Mesenchymal stem cell (in vitro differentiated cells and primary cell): ENCODE measurements at regions not wholly inside any gene's neighbourhood (a gene's known extent, or its start where the extent isn't known, plus 50 kb on each side); places are given as distances from the start of the nearest gene placed in this dataset.

Experiments used
- DNase-seq: peaks from one replicate; pipeline ENCODE4 v3.0.0-alpha.2; 2013
- H2AFZ ChIP-seq: one replicate; pipeline ENCODE4 v1.6.1; 2013; ENCODE audit warnings: low read depth, mild to moderate bottlenecking, control low read depth, inconsistent platforms, low read length, moderate library complexity
- H2AK5ac ChIP-seq: 2 replicates; pipeline ENCODE4 v1.6.1; 2013; ENCODE audit warnings: low read length, moderate library complexity, mild to moderate bottlenecking, inconsistent platforms; ENCODE audit not compliant: severe bottlenecking
- H2BK120ac ChIP-seq: one replicate; pipeline ENCODE4 v1.6.1; 2013; ENCODE audit warnings: low read depth, mild to moderate bottlenecking, inconsistent platforms, low read length, moderate library complexity
- H2BK12ac ChIP-seq, 2 experiments: one replicate each; pipeline ENCODE4 v1.6.1; 2013; ENCODE audit warnings: inconsistent platforms in 2 of 2, low read length in 2 of 2, mild to moderate bottlenecking in 2 of 2, moderate library complexity in 2 of 2, control low read depth in 1 of 2
- H2BK15ac ChIP-seq: one replicate; pipeline ENCODE4 v1.6.1; 2013; ENCODE audit warnings: mild to moderate bottlenecking, low read depth, inconsistent platforms; ENCODE audit not compliant: poor library complexity, severe bottlenecking
- H2BK5ac ChIP-seq: 2 replicates; pipeline ENCODE4 v1.6.1; 2013; ENCODE audit warnings: low read depth, mild to moderate bottlenecking, low read length, control low read depth, inconsistent platforms; ENCODE audit not compliant: poor library complexity, severe bottlenecking
- H3K14ac ChIP-seq, 2 experiments: one replicate each; pipeline ENCODE4 v1.6.1; 2013; ENCODE audit warnings: inconsistent platforms in 2 of 2, low read length in 2 of 2, control low read depth in 1 of 2, mild to moderate bottlenecking in 1 of 2, moderate library complexity in 1 of 2
- H3K18ac ChIP-seq, 2 experiments: one replicate each; pipeline ENCODE4 v1.6.1; 2013; ENCODE audit warnings: inconsistent platforms in 2 of 2, low read length in 2 of 2, control low read depth in 1 of 2, low read depth in 1 of 2, mild to moderate bottlenecking in 1 of 2
- H3K23ac ChIP-seq, 2 experiments: one replicate each; pipeline ENCODE4 v1.6.1; 2013; ENCODE audit warnings: inconsistent platforms in 2 of 2, low read length in 2 of 2, mild to moderate bottlenecking in 2 of 2, moderate library complexity in 2 of 2, control low read depth in 1 of 2
- H3K27ac ChIP-seq: 2 replicates; pipeline ENCODE4 v1.5.1; 2013; ENCODE audit warnings: mild to moderate bottlenecking, moderate library complexity, low read length, control low read depth, inconsistent platforms; ENCODE audit not compliant: poor library complexity, severe bottlenecking
- H3K27me3 ChIP-seq, 2 experiments: 2 replicates each; pipeline versions ENCODE4 v1.6.1 to v1.7.0; 2013; ENCODE audit warnings: low read length in 2 of 2, mild to moderate bottlenecking in 2 of 2, moderate library complexity in 2 of 2, control low read depth in 1 of 2, inconsistent platforms in 1 of 2; ENCODE audit not compliant: control insufficient read depth in 1 of 2, insufficient read depth in 1 of 2
- H3K36me3 ChIP-seq, 2 experiments: 2 replicates each; pipeline versions ENCODE4 v1.6.1 to v1.7.0; 2013; ENCODE audit warnings: low read length in 2 of 2, control low read depth in 1 of 2, inconsistent platforms in 1 of 2, low read depth in 1 of 2, mild to moderate bottlenecking in 1 of 2; ENCODE audit not compliant: insufficient read depth in 2 of 2, control insufficient read depth in 1 of 2
- H3K4ac ChIP-seq, 2 experiments: one replicate each; pipeline ENCODE4 v1.6.1; 2013; ENCODE audit warnings: inconsistent platforms in 2 of 2, low read length in 2 of 2, mild to moderate bottlenecking in 2 of 2, moderate library complexity in 2 of 2, control low read depth in 1 of 2, low read depth in 1 of 2
- H3K4me1 ChIP-seq: 2 replicates; pipeline ENCODE4 v1.6.1; 2013; ENCODE audit warnings: low read depth, low read length, control low read depth; ENCODE audit not compliant: control insufficient read depth, insufficient read depth
- H3K4me2 ChIP-seq: 2 replicates; pipeline ENCODE4 v1.6.1; 2013; ENCODE audit warnings: low read length, mild to moderate bottlenecking, inconsistent platforms; ENCODE audit not compliant: poor library complexity, severe bottlenecking
- H3K4me3 ChIP-seq, 2 experiments: 2 replicates each; pipeline versions ENCODE4 v1.5.1 to v1.7.0; 2013; ENCODE audit warnings: low read length in 2 of 2, mild to moderate bottlenecking in 2 of 2, control low read depth in 1 of 2, low read depth in 1 of 2; ENCODE audit not compliant: insufficient read depth in 1 of 2
- H3K79me1 ChIP-seq: replicated peaks from 2 replicates; pipeline ENCODE4 v1.6.1; 2013; ENCODE audit warnings: mild to moderate bottlenecking, control low read depth, low read length, inconsistent platforms; ENCODE audit not compliant: poor library complexity, severe bottlenecking
- H3K9ac ChIP-seq: 2 replicates; pipeline ENCODE4 v1.7.0; 2013; ENCODE audit warnings: mild to moderate bottlenecking, low read length, moderate library complexity
- H3K9me3 ChIP-seq: 2 replicates; pipeline ENCODE4 v1.7.0; 2013; ENCODE audit warnings: mild to moderate bottlenecking, low read length; ENCODE audit not compliant: control insufficient read depth
- H4K8ac ChIP-seq: one replicate; pipeline ENCODE4 v1.6.1; 2013; ENCODE audit warnings: inconsistent platforms, mild to moderate bottlenecking, low read length, moderate library complexity
- H4K91ac ChIP-seq: one replicate; pipeline ENCODE4 v1.6.1; 2013; ENCODE audit warnings: mild to moderate bottlenecking, low read length, inconsistent platforms
- WGBS: methylation state at CpG from one replicate; pipeline ENCODE4 v1.1.7; 2013; ENCODE audit warnings: mixed read lengths; 5-methylcytosine and 5-hydroxymethylcytosine counted together

- Histone ChIP-seq H3K18ac (no peak overlapping the region), H4K8ac (no peak overlapping the region), H2BK15ac (no peak overlapping the region), H2AK5ac (no peak overlapping the region), H3K23ac (no peak overlapping the region), H3K14ac (no peak overlapping the region), H3K9ac (peak overlapping the region; percentile 39), H2BK12ac (no peak overlapping the region), H3K79me1 (no peaks in the 10 kb centered on the region), H3K4ac (no peak overlapping the region), H3K4me2 (no peak overlapping the region), H3K9me3 (peaks cover 10% of the 10 kb centered on the region), H2AFZ (no peak overlapping the region), H3K36me3 (no peaks in the 10 kb centered on the region), H2BK120ac (no peak overlapping the region), H3K4me1 (peaks cover 2% of the 10 kb centered on the region), H4K91ac (no peak overlapping the region), H3K4me3 (no peak overlapping the region), H3K27ac (peak overlapping the region; percentile 1), H2BK5ac (no peak overlapping the region), H3K27me3 (no peaks in the 10 kb centered on the region)
- WGBS, result 30% methylated on average over 2 of the region's 3 CpGs
- DNase-seq, result no peak
Observed at GRCh38 chr5:123708074-123708806, 196.3 kb downstream of the CSNK1G3 start.

GRCh38 chr5:123706531-123706930 is 194.6 kb downstream of the CSNK1G3 start:
- H3K79me1 ChIP-seq, result no peaks in the 10 kb centered on the region
- H3K27me3 ChIP-seq, result no peaks in the 10 kb centered on the region
- H3K36me3 ChIP-seq, result no peaks in the 10 kb centered on the region
- H3K27ac ChIP-seq, result no peak overlapping the region
- H2BK12ac ChIP-seq, result no peak overlapping the region
- no peak overlapping the region for H4K8ac ChIP-seq
- no peak overlapping the region for H3K4me2 ChIP-seq
- H3K4me1 ChIP-seq, result peaks cover 2% of the 10 kb centered on the region
- H3K4ac ChIP-seq, result no peak overlapping the region
- peaks cover 10% of the 10 kb centered on the region for H3K9me3 ChIP-seq
- no peak overlapping the region for H2BK120ac ChIP-seq
- H3K23ac ChIP-seq, result no peak overlapping the region
- no peak for DNase-seq
- no peak overlapping the region for H3K4me3 ChIP-seq
- H2BK15ac ChIP-seq, result no peak overlapping the region
- H4K91ac ChIP-seq, result no peak overlapping the region
- no peak overlapping the region for H2BK5ac ChIP-seq
- H3K18ac ChIP-seq, result no peak overlapping the region
- H2AFZ ChIP-seq, result no peak overlapping the region
- no peak overlapping the region for H3K14ac ChIP-seq
- no peak overlapping the region for H2AK5ac ChIP-seq
- H3K9ac ChIP-seq, result no peak overlapping the region

GRCh38 chr5:123705741-123706140 is 193.8 kb downstream of the CSNK1G3 start:
- Histone ChIP-seq H2BK15ac (no peak overlapping the region), H2BK12ac (no peak overlapping the region), H3K18ac (no peak overlapping the region), H3K4me2 (no peak overlapping the region), H3K9me3 (peaks cover 10% of the 10 kb centered on the region), H2BK120ac (no peak overlapping the region), H3K27ac (no peak overlapping the region), H3K36me3 (no peaks in the 10 kb centered on the region), H2AFZ (no peak overlapping the region), H2BK5ac (no peak overlapping the region), H4K8ac (no peak overlapping the region), H4K91ac (no peak overlapping the region), H3K14ac (no peak overlapping the region), H3K79me1 (no peaks in the 10 kb centered on the region), H3K27me3 (no peaks in the 10 kb centered on the region), H2AK5ac (no peak overlapping the region), H3K4ac (no peak overlapping the region), H3K23ac (no peak overlapping the region), H3K4me1 (peaks cover 2% of the 10 kb centered on the region), H3K9ac (no peak overlapping the region), H3K4me3 (no peak overlapping the region)
- WGBS, result no CpG with 5 or more reads among the region's 1 CpG
- DNase-seq, result no peak

- Histone ChIP-seq H3K9me3 (peaks cover 2% of the 10 kb centered on the region), H2BK120ac (peak overlapping the region; percentile 64), H3K23ac (no peak overlapping the region), H3K9ac (peak overlapping the region; percentile 84), H2BK12ac (no peak overlapping the region), H3K27ac (peak overlapping the region; percentile 65), H3K14ac (no peak overlapping the region), H2BK15ac (no peak overlapping the region), H2BK5ac (no peak overlapping the region), H3K27me3 (no peaks in the 10 kb centered on the region), H3K4me1 (peaks cover 6% of the 10 kb centered on the region), H3K36me3 (no peaks in the 10 kb centered on the region), H4K91ac (no peak overlapping the region), H4K8ac (no peak overlapping the region), H3K4me3 (no peak overlapping the region), H3K4me2 (no peak overlapping the region), H2AK5ac (peak overlapping the region; percentile 65), H2AFZ (no peak overlapping the region), H3K79me1 (no peaks in the 10 kb centered on the region), H3K4ac (no peak overlapping the region), H3K18ac (peak overlapping the region in 1 of 2 experiments; percentile 37)
- DNase-seq, result no peak
- WGBS, result 100% methylated on average over 3 of the region's 3 CpGs
Observed at GRCh38 chr5:123701511-123702200, 189.7 kb downstream of the CSNK1G3 start.
